ENCODE measurements at regions not wholly inside any gene's neighbourhood (a gene's known extent, or its start where the extent isn't known, plus 50 kb on each side); places are given as distances from the start of the nearest gene placed in this dataset.

GRCh38 chr18:24936691-24937090, 415.3 kb downstream of the ZNF521 start:
- Mint-ChIP-seq H3K27me3 (peaks cover 1% of the 10 kb centered on the region), H3K4me1 (no peaks in the 10 kb centered on the region), H3K27ac (no peak overlapping the region), H3K9me3 (ENCODE audit: low read depth) (no peaks in the 10 kb centered on the region), H3K4me3 (no peak overlapping the region), H3K36me3 (ENCODE audit: low read depth) (no peaks in the 10 kb centered on the region)
- CTCF ChIA-PET: no interaction called here
- no peak for DNase-seq
- POLR2A ChIA-PET: no interaction called here
- no peak for ATAC-seq
- intact Hi-C loops (cut with DNase I, micrococcal nuclease): no loop called here

DNA sequence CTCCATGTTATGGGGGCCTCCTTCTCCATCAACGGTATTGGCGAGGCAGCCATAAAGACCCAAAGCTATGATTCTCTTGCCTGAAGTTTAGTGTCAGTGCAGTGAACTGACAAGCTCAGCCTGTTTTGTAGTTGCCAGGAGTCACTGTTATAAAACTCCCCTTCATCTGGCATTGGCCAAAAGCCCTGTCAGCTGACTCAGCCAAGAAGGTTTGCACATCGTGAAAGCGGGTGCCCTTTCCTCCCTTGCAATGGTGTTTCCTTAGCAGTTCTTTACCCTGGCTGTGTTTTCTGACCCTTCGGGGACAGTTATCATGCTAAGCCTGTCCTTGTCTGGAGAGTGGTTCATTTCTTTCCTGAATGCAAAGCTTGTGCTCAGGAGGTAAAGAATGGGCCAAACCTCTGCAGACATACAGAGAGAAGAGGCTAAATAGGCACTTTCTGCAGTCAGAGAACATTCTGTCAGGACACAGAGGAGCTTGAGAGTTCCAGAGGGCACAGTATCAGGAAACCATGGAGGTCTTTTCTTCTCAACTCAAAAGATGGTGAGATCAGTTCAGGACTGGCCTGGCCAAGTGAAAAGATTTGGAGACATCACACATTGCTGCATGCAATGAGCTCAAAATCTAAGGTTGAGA, 414.2 kb downstream of the ZNF521 start:
- DNase-seq: no peak
- no peaks in the 10 kb centered on the region for H3K4me1 Mint-ChIP-seq
- H3K9me3 Mint-ChIP-seq (ENCODE audit: low read depth): no peaks in the 10 kb centered on the region
- intact Hi-C loops (cut with DNase I, micrococcal nuclease): no loop called here
- H3K27ac Mint-ChIP-seq: no peak overlapping the region
- CTCF ChIA-PET: no interaction called here
- no peak for ATAC-seq
- POLR2A ChIA-PET: no interaction called here
- no peaks in the 10 kb centered on the region for H3K36me3 Mint-ChIP-seq (ENCODE audit: low read depth)
- no peak overlapping the region for H3K4me3 Mint-ChIP-seq
- peaks cover 1% of the 10 kb centered on the region for H3K27me3 Mint-ChIP-seq

GRCh38 chr18:24940416-24940815, 411.6 kb downstream of the ZNF521 start:
- ChIA-PET CTCF (no interaction called here), POLR2A (no interaction called here)
- intact Hi-C loops (cut with DNase I, micrococcal nuclease): no loop called here
- no peaks in the 10 kb centered on the region for H3K9me3 Mint-ChIP-seq (ENCODE audit: low read depth)
- H3K4me1 Mint-ChIP-seq: no peaks in the 10 kb centered on the region
- no peaks in the 10 kb centered on the region for H3K36me3 Mint-ChIP-seq (ENCODE audit: low read depth)
- no peak for DNase-seq
- H3K4me3 Mint-ChIP-seq: no peak overlapping the region
- no peaks in the 10 kb centered on the region for H3K27me3 Mint-ChIP-seq
- no peak for ATAC-seq
- H3K27ac Mint-ChIP-seq: no peak overlapping the region

DNA sequence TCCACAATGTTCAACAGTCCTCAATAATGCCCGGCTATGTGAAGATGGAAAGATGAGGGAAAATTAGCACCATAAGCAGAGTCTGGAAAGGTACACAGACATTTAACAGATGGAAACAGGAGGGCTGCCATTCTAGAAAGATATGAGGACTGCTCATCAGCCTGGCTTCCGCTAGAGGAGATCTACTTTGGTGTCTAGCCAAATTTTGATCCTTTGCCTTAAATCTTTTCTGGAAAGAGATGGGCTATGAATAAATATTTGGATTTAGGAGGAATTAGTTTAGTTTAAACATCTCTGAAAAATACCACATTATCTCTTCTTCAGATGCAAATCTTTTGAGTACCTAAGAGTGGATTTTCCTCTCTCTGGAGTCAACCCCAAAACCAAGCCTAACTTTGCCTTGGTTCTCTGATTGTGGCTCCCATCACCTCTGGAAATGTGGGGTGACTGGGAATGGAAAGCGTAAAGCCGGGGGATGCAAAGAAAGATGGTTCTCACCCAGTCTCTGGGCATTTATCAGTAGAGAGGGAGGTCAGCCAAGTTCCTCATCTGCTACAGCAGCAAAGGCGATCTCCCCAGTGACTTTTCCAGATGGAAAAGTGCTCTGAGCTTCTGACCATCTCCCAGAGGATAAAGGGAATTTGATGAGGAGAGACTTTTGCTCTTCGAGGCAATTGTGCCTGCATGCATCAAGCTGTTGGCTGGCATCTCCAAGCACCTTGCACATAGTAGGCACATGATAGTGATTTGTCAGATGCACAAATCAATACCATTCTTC, 410.6 kb downstream of the ZNF521 start:
- ATAC-seq: no peak
- DNase-seq: no peak
- ChIA-PET CTCF (no interaction called here), POLR2A (no interaction called here)
- H3K4me3 Mint-ChIP-seq: no peak overlapping the region
- no peaks in the 10 kb centered on the region for H3K9me3 Mint-ChIP-seq (ENCODE audit: low read depth)
- H3K4me1 Mint-ChIP-seq: no peaks in the 10 kb centered on the region
- no peaks in the 10 kb centered on the region for H3K27me3 Mint-ChIP-seq
- intact Hi-C loops (cut with DNase I, micrococcal nuclease): no loop called here
- H3K27ac Mint-ChIP-seq: no peak overlapping the region
- H3K36me3 Mint-ChIP-seq (ENCODE audit: low read depth): no peaks in the 10 kb centered on the region

DNA sequence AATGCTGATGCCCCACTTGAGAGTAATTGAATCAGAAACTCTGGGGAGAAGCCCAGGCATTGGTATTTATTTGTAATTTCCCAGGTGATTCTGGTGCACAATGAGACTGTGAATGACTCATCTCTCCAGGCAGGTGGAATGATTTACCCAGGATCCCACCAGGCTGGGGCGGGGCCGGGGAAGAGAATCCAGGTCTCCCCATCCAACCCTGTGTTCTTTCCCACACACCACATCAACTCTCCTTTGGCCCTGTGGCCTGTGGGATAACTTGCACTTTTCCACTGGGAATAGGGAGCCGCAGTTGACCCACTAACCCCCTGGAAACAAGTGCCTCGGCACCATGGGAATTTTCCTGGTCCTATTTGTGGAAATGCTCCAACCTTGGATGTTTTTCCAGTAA, 409.8 kb downstream of the ZNF521 start:
- DNase-seq (no peak), ATAC-seq (no peak)
- Mint-ChIP-seq H3K4me1 (no peaks in the 10 kb centered on the region), H3K27me3 (no peaks in the 10 kb centered on the region), H3K4me3 (no peak overlapping the region), H3K27ac (no peak overlapping the region), H3K9me3 (ENCODE audit: low read depth) (no peaks in the 10 kb centered on the region), H3K36me3 (ENCODE audit: low read depth) (no peaks in the 10 kb centered on the region)
- CTCF ChIA-PET: no interaction called here
- intact Hi-C loops (cut with DNase I, micrococcal nuclease): no loop called here
- POLR2A ChIA-PET: no interaction called here

DNA sequence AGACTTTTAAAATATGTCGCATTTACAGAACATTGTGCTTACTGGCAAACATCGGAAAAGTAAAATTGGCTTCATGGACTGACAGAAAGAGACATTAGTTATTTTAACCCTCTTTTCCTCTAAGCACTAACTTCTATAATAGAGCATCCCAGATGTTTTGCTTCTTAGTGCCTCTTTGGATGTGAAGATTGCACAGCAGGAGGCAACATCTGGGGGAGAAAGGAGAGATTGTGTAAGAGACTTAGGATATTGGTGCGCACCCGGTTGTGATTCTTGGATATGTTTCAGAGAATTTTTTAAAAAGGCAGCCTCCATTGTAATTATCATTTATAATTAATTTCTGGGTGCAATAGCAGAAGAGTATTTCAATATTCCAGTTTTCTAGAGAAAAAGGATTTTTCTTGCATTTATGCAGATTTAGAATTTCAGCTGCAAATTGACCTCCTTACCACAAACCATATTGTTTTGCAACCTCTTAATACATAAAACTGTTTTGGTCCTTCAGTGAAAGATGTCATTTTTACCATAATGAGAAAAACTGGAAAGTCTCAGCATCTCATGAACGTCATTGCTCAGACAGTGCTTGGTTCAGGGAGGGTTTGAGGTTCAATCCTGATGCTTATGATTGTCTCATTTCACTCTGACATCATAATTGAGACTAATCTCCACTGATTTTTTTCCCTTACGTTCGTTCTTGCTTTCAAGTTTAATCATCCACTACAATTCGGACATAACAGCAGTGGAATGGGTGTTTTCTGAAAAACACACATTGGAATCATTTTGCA, 404.3 kb downstream of the ZNF521 start:
- H3K36me3 Mint-ChIP-seq (ENCODE audit: low read depth): no peaks in the 10 kb centered on the region
- H3K9me3 Mint-ChIP-seq (ENCODE audit: low read depth): no peaks in the 10 kb centered on the region
- no peak overlapping the region for H3K4me3 Mint-ChIP-seq
- CTCF ChIA-PET: interaction anchor here (0.7 kb wide), 1 partner anchor 37 kb away, joined by 3 read pairs; no protein-coding TSS in a partner anchor
- H3K27ac Mint-ChIP-seq: no peak overlapping the region
- intact Hi-C loops (cut with DNase I, micrococcal nuclease): no loop called here
- DNase-seq: no peak
- POLR2A ChIA-PET: no interaction called here
- ATAC-seq: no peak
- no peaks in the 10 kb centered on the region for H3K27me3 Mint-ChIP-seq
- H3K4me1 Mint-ChIP-seq: no peaks in the 10 kb centered on the region

DNA sequence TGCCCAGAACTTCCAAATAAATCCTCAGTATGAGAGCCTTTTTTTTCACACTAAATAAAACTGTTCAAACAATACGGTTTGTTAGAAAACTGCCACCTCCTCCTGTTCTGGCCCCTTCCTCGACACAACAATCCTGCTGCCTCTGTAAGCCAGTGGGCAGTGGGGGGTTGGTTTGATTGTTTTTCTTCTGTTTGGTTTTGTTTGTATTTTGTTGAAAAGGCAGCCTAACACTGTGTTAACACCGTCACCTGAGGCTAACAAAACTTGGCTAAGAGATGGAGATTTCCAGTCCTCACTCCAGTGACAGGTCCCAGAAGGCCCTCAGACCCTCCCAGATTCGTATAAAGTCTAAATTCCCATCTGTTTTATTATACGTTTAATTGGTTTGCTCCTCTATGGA, 402.1 kb downstream of the ZNF521 start:
- H3K27ac Mint-ChIP-seq: no peak overlapping the region
- H3K4me1 Mint-ChIP-seq: no peaks in the 10 kb centered on the region
- H3K36me3 Mint-ChIP-seq (ENCODE audit: low read depth): no peaks in the 10 kb centered on the region
- no peaks in the 10 kb centered on the region for H3K27me3 Mint-ChIP-seq
- CTCF ChIA-PET: no interaction called here
- intact Hi-C loops (cut with DNase I, micrococcal nuclease): loop anchor here in 1 of 2 experiments (10.0 kb wide), 1 partner anchor 65 kb away; no protein-coding TSS in a partner anchor
- no peak for ATAC-seq
- H3K4me3 Mint-ChIP-seq: no peak overlapping the region
- no peak for DNase-seq
- no peaks in the 10 kb centered on the region for H3K9me3 Mint-ChIP-seq (ENCODE audit: low read depth)
- POLR2A ChIA-PET: no interaction called here

- no peaks in the 10 kb centered on the region for H3K36me3 Mint-ChIP-seq (ENCODE audit: low read depth)
- no peaks in the 10 kb centered on the region for H3K4me1 Mint-ChIP-seq
- no peaks in the 10 kb centered on the region for H3K27me3 Mint-ChIP-seq
- no peaks in the 10 kb centered on the region for H3K9me3 Mint-ChIP-seq (ENCODE audit: low read depth)
- H3K4me3 Mint-ChIP-seq: no peak overlapping the region
- H3K27ac Mint-ChIP-seq: no peak overlapping the region
- DNase-seq (no peak), ATAC-seq (no peak)
- CTCF ChIA-PET: interaction anchor here (0.7 to 1.0 kb wide), 2 partner anchors 33 to 444 kb away, joined by 3 read pairs; no protein-coding TSS in a partner anchor
- POLR2A ChIA-PET: no interaction called here
- intact Hi-C loops (cut with DNase I, micrococcal nuclease): loop anchor here in 1 of 2 experiments (10.0 kb wide), 1 partner anchor 60 kb away; no protein-coding TSS in a partner anchor
These were observed 397.6 kb downstream of the ZNF521 start for GRCh38 chr18:24954341-24954740.

DNA sequence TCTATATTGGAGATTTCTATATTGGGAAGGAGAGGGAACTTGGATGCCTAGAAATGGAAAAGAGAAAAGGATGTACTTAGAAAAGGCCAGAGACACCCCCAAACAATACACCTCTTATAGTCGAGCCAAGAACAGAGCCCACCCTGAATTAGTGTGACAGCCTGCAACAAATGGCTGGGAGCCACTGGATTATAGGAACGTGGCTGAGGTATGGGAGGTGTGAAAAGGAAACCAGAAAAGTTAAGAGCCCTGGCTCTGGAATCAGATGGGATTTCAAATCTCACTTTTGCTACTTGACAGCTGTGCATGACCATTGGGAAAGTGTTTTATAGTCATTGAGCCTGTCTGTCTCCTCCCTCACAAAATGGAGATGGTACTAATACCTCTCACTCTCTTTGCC, 394.0 kb downstream of the ZNF521 start:
- no peaks in the 10 kb centered on the region for H3K4me1 Mint-ChIP-seq
- intact Hi-C loops (cut with DNase I, micrococcal nuclease): loop anchor here in 1 of 2 experiments (10.0 kb wide), 1 partner anchor 57 kb away; no protein-coding TSS in a partner anchor
- DNase-seq: no peak

DNA sequence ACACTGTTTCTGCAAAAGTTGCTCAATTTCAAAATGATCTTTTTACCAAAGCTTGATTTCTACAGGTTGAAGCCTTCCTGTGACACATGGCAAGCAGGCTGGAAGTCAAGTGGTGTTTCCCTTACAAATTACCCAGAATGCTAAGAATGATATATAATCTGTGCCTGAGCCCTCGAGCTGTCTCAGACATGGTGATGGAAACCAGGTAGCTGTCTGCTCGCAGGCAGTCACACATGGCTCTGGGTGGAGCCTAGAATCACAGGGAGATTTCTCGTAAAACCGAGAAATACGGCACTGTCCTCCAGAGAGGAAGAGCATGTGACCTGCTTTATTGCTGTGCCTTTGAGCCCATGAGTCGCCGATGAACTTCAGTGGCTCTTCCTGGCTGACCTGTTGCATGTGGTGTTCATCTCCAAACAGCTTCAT, 392.9 kb downstream of the ZNF521 start:
- Mint-ChIP-seq H3K27ac (no peak overlapping the region), H3K36me3 (ENCODE audit: low read depth) (no peaks in the 10 kb centered on the region), H3K27me3 (no peaks in the 10 kb centered on the region), H3K9me3 (ENCODE audit: low read depth) (no peaks in the 10 kb centered on the region), H3K4me3 (no peak overlapping the region), H3K4me1 (no peaks in the 10 kb centered on the region)
- intact Hi-C loops (cut with DNase I, micrococcal nuclease): loop anchor here in 1 of 2 experiments (10.0 kb wide), 1 partner anchor 56 kb away; no protein-coding TSS in a partner anchor
- ATAC-seq (no peak), DNase-seq (no peak)
- POLR2A ChIA-PET: interaction anchor here (0.9 kb wide), 1 partner anchor 966 kb away, joined by 4 read pairs; no protein-coding TSS in a partner anchor
- CTCF ChIA-PET: no interaction called here

More for the DNA sequence above, 394.0 kb downstream of the ZNF521 start:
- ChIA-PET CTCF (no interaction called here), POLR2A (no interaction called here)
- Mint-ChIP-seq H3K27me3 (no peaks in the 10 kb centered on the region), H3K4me3 (no peak overlapping the region), H3K9me3 (ENCODE audit: low read depth) (no peaks in the 10 kb centered on the region), H3K27ac (no peak overlapping the region), H3K36me3 (ENCODE audit: low read depth) (no peaks in the 10 kb centered on the region)
- no peak for ATAC-seq

GRCh38 chr18:24964216-24964615, 387.8 kb downstream of the ZNF521 start:
- CTCF ChIA-PET: no interaction called here
- intact Hi-C loops (cut with DNase I, micrococcal nuclease): no loop called here
- no peaks in the 10 kb centered on the region for H3K27me3 Mint-ChIP-seq
- H3K36me3 Mint-ChIP-seq (ENCODE audit: low read depth): no peaks in the 10 kb centered on the region
- DNase-seq (peak; percentile 13), ATAC-seq (no peak)
- H3K9me3 Mint-ChIP-seq (ENCODE audit: low read depth): peaks cover 5% of the 10 kb centered on the region
- POLR2A ChIA-PET: no interaction called here
- no peak overlapping the region for H3K27ac Mint-ChIP-seq
- H3K4me3 Mint-ChIP-seq: no peak overlapping the region
- H3K4me1 Mint-ChIP-seq: no peaks in the 10 kb centered on the region

Data from activated CD4-positive, alpha-beta T cell treated with anti-CD3 and anti-CD28 coated beads for 36 hours (primary cell).